ENCODE measurements at regions not wholly inside any gene's neighbourhood (a gene's known extent, or its start where the extent isn't known, plus 50 kb on each side); places are given as distances from the start of the nearest gene placed in this dataset.

DNA sequence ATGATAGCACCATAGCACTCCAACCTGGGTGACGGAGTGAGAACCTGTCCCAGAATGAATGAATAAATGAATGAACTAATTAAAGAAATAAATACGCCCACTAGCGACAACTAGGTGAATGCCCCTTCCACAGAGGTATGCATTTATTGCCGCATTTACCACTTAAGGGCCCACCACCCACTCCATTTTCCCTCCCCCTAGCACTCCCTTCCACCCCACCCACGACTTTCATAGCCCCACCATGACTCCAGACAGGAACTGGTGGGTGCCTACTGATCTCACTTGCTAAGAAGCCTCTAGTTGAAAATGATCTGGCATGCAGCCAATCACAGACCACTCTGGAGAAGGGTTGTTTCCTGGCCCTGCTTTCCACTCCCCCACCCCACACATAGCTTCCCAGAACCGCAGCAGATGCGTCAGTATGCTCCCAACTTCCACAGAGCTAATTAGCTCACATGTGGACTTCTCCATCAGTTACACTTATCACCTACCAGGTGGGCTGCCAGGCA, 167.6 kb downstream of the WT1 start:
- Histone ChIP-seq H3K27me3 (no peaks in the 10 kb centered on the region), H3K9me3 (no peaks in the 10 kb centered on the region), H3K4me1 (no peaks in the 10 kb centered on the region), H3K4me3 (no peak overlapping the region), H3K36me3 (no peaks in the 10 kb centered on the region), H3K27ac (no peak overlapping the region)
- TF ChIP-seq CTCF (IDR thresholded peaks at IDR 0.05), result no peak
- no peak for ATAC-seq
- FAIRE-seq, result no peak
- intact Hi-C loops (cut with DNase I), result no loop called here
- no peak for DNase-seq
- 66 to 78% methylated on average over 7 of the region's 7 CpGs for WGBS, 2 donors

GRCh38 chr11:32273931-32274330, 161.4 kb downstream of the WT1 start:
- no peak for ATAC-seq
- no peak for TF ChIP-seq CTCF (IDR thresholded peaks at IDR 0.05)
- no peak for DNase-seq
- intact Hi-C loops (cut with DNase I), result no loop called here
- no peak for FAIRE-seq
- no peaks in the 10 kb centered on the region for H3K4me1 ChIP-seq
- H3K27me3 ChIP-seq, result no peaks in the 10 kb centered on the region
- no peaks in the 10 kb centered on the region for H3K36me3 ChIP-seq
- no peak overlapping the region for H3K4me3 ChIP-seq
- H3K9me3 ChIP-seq, result no peaks in the 10 kb centered on the region
- 64 to 80% methylated on average over 4 of the region's 4 CpGs for WGBS, 2 donors
- H3K27ac ChIP-seq, result no peak overlapping the region

- intact Hi-C loops (cut with DNase I), result no loop called here
- no peaks in the 10 kb centered on the region for H3K9me3 ChIP-seq
- DNase-seq (no peak), ATAC-seq (no peak), FAIRE-seq (no peak)
- WGBS, 2 donors, result 41 to 45% methylated on average over 3 of the region's 3 CpGs
- H3K4me1 ChIP-seq, result no peaks in the 10 kb centered on the region
- no peaks in the 10 kb centered on the region for H3K36me3 ChIP-seq
- H3K27ac ChIP-seq, result no peak overlapping the region
- no peak for TF ChIP-seq CTCF (IDR thresholded peaks at IDR 0.05)
- no peaks in the 10 kb centered on the region for H3K27me3 ChIP-seq
- H3K4me3 ChIP-seq, result no peak overlapping the region
Observed at GRCh38 chr11:32279672-32280071, 155.7 kb downstream of the WT1 start.

DNA sequence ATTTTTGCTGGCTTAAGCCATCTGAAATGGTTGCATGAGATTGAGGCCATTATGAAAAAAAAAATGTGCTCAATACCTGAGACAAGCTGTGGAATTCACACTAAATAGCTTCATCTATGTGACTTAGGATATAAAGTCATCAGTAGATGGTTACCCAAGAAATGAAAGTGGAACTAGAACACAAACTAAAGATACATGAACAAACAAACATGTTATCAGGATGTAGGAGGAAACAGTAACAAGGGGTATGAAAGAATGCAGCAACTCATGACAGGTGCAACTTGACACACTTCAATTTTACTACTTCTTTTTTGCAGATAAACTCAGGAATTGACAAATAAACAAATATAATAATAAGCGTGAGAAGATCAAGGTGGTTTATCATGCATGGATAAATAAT, 155.0 kb downstream of the WT1 start:
- intact Hi-C loops (cut with DNase I), result no loop called here
- no peak for DNase-seq
- H3K4me3 ChIP-seq, result no peak overlapping the region
- H3K27me3 ChIP-seq, result no peaks in the 10 kb centered on the region
- ATAC-seq, result no peak
- H3K9me3 ChIP-seq, result no peaks in the 10 kb centered on the region
- 48 to 63% methylated on average over 1 of the region's 1 CpG for WGBS, 2 donors
- FAIRE-seq, result no peak
- no peak overlapping the region for H3K27ac ChIP-seq
- TF ChIP-seq CTCF (IDR thresholded peaks at IDR 0.05), result no peak
- H3K4me1 ChIP-seq, result no peaks in the 10 kb centered on the region
- no peaks in the 10 kb centered on the region for H3K36me3 ChIP-seq

DNA sequence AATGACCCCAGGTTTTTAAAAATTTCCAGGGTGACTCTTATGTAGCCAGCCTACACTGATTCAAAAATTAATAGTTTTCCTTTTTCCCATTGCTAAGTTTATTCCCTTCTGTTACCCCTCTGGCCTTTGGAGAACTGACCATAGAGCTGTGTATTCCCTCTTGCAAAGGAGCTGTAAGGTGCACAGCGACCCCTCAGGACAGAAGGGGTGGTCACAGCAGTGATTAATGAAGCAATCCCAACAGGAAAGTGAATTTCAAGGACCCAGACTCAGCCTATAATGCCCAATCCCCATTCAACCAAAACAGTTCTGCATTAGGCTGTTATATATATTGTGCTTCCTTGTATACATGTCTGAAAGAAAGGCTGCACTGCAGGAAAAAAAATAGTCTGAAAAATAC, 147.1 kb downstream of the WT1 start:
- DNase-seq (no peak), FAIRE-seq (no peak), ATAC-seq (no peak)
- no peak overlapping the region for H3K27ac ChIP-seq
- H3K36me3 ChIP-seq, result no peaks in the 10 kb centered on the region
- H3K9me3 ChIP-seq, result no peaks in the 10 kb centered on the region
- peaks cover 0 to 6% (median 0%) of the 10 kb centered on the region in 4 donors for H3K27me3 ChIP-seq
- intact Hi-C loops (cut with DNase I), result no loop called here
- WGBS, 2 donors, result 6 to 11% methylated on average over 1 of the region's 1 CpG
- TF ChIP-seq CTCF (IDR thresholded peaks at IDR 0.05), result no peak
- H3K4me3 ChIP-seq, result no peak overlapping the region
- H3K4me1 ChIP-seq, result no peaks in the 10 kb centered on the region
